ENCODE measurements at regions not wholly inside any gene's neighbourhood (a gene's known extent, or its start where the extent isn't known, plus 50 kb on each side); places are given as distances from the start of the nearest gene placed in this dataset.

GRCh38 chrX:22395372-22395771 lies 122.7 kb downstream of the CBLL2 start:
- no peak for DNase-seq (ENCODE audit: low read depth, low spot score)

GRCh38 chrX:22396408-22396807 lies 123.7 kb downstream of the CBLL2 start:
- DNase-seq (ENCODE audit: low read depth, low spot score) = no peak

GRCh38 chrX:22397566-22397965 lies 124.9 kb downstream of the CBLL2 start:
- no peak for DNase-seq (ENCODE audit: low read depth, low spot score)

- no peak for DNase-seq (ENCODE audit: low read depth, low spot score)
These were observed 126.9 kb downstream of the CBLL2 start for GRCh38 chrX:22399437-22400192.

- DNase-seq (ENCODE audit: low read depth, low spot score) = no peak
These were observed 131.6 kb downstream of the CBLL2 start for GRCh38 chrX:22404297-22404696.

- no peak for DNase-seq (ENCODE audit: low read depth, low spot score)
These were observed 133.6 kb downstream of the CBLL2 start for GRCh38 chrX:22406201-22406737.

- DNase-seq (ENCODE audit: low read depth, low spot score) = no peak
These were observed 136.7 kb downstream of the CBLL2 start for GRCh38 chrX:22409418-22409817.

GRCh38 chrX:22424122-22424915 lies 151.6 kb downstream of the CBLL2 start:
- DNase-seq (ENCODE audit: low read depth, low spot score) = no peak

GRCh38 chrX:22424919-22425318 lies 152.2 kb downstream of the CBLL2 start:
- no peak for DNase-seq (ENCODE audit: low read depth, low spot score)

GRCh38 chrX:22429704-22430103 lies 157.0 kb downstream of the CBLL2 start:
- no peak for DNase-seq (ENCODE audit: low read depth, low spot score)

GRCh38 chrX:22430701-22431100 lies 158.0 kb downstream of the CBLL2 start:
- DNase-seq (ENCODE audit: low read depth, low spot score) = no peak

GRCh38 chrX:22433292-22434070 lies 160.8 kb downstream of the CBLL2 start:
- no peak for DNase-seq (ENCODE audit: low read depth, low spot score)

- no peak for DNase-seq (ENCODE audit: low read depth, low spot score)
These were observed 173.2 kb downstream of the CBLL2 start for GRCh38 chrX:22445880-22446279.

- no peak for DNase-seq (ENCODE audit: low read depth, low spot score)
These were observed 190.2 kb downstream of the CBLL2 start for GRCh38 chrX:22462959-22463358.

GRCh38 chrX:22467571-22467970 lies 194.9 kb downstream of the CBLL2 start:
- DNase-seq (ENCODE audit: low read depth, low spot score) = no peak

GRCh38 chrX:22481436-22481835 lies 208.7 kb downstream of the CBLL2 start:
- DNase-seq (ENCODE audit: low read depth, low spot score) = no peak

- no peak for DNase-seq (ENCODE audit: low read depth, low spot score)
These were observed 213.6 kb downstream of the CBLL2 start for GRCh38 chrX:22486296-22486695.

GRCh38 chrX:22516893-22517292 lies 244.2 kb downstream of the CBLL2 start:
- DNase-seq (ENCODE audit: low read depth, low spot score) = no peak

- DNase-seq (ENCODE audit: low read depth, low spot score) = no peak
These were observed 247.6 kb downstream of the CBLL2 start for GRCh38 chrX:22520128-22520828.

GRCh38 chrX:22526339-22526738 lies 253.6 kb downstream of the CBLL2 start:
- DNase-seq (ENCODE audit: low read depth, low spot score) = no peak

- no peak for DNase-seq (ENCODE audit: low read depth, low spot score)
These were observed 254.6 kb downstream of the CBLL2 start for GRCh38 chrX:22527302-22527701.
